ENCODE measurements at regions not wholly inside any gene's neighbourhood (a gene's known extent, or its start where the extent isn't known, plus 50 kb on each side); places are given as distances from the start of the nearest gene placed in this dataset.
"Not testable (repeated sequence)": the region's sequence is repeated elsewhere in the genome, so short reads cannot be mapped to it uniquely, and the experiment has no call there.

DNA sequence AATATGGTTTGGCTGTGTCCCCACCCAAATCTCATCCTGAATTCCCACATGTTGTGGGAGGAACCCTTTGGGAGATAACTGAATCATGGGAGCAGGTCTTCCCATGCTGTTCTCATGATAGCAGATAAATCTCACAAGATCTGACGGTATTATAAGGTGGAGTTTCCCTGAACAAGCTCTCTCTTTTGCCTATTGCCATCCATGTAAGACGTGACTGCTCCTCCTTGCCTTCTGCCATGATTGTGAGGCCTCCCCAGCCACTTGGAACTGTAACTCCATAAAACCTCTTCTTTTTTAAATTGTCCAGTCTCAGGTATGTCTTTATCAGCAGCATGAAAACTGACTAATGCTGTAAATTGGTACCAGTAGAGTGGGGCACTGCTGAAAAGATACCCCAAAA is 103.3 kb upstream of the LYPLAL1 start:
- not testable (repeated sequence) for H3K9me3 Mint-ChIP-seq; H3K4me3 Mint-ChIP-seq; H3K27ac Mint-ChIP-seq; H3K4me1 Mint-ChIP-seq (ENCODE audit: low read depth); DNase-seq; ATAC-seq (replicated peaks in 1 of 2); H3K27me3 Mint-ChIP-seq (ENCODE audit: low read depth); H3K36me3 Mint-ChIP-seq (ENCODE audit: insufficient read depth in 2 of 2)

DNA sequence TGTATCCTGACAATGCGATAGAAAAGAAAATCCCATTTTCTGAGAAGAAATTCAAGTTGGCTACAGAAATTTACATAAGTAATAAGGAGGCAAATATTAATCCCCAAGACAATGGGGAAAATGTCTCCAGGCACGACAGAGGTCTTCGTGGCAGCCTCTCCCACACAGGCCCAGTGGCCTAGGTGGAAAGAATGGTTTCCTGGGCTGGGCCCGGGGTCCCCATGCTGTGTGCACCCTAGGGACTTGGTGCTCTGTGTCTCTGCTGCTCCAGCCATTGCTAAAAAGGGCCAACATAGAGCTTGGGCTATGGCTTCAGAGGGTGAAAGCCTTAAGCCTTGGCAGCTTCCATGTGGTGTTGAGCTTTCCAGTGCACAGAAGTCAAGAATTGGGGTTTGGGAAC is 102.5 kb upstream of the LYPLAL1 start:
- no peak for ATAC-seq (replicated peaks in 1 of 2)
- no peak for DNase-seq
- no peaks in the 10 kb centered on the region for H3K27me3 Mint-ChIP-seq (ENCODE audit: low read depth)
- H3K36me3 Mint-ChIP-seq (ENCODE audit: insufficient read depth in 2 of 2), result no peaks in the 10 kb centered on the region
- H3K27ac Mint-ChIP-seq, result no peak overlapping the region
- H3K4me3 Mint-ChIP-seq, result no peak overlapping the region
- peaks cover 5% of the 10 kb centered on the region for H3K4me1 Mint-ChIP-seq (ENCODE audit: low read depth)
- peaks cover 3 to 5% of the 10 kb centered on the region in 2 donors for H3K9me3 Mint-ChIP-seq

DNA sequence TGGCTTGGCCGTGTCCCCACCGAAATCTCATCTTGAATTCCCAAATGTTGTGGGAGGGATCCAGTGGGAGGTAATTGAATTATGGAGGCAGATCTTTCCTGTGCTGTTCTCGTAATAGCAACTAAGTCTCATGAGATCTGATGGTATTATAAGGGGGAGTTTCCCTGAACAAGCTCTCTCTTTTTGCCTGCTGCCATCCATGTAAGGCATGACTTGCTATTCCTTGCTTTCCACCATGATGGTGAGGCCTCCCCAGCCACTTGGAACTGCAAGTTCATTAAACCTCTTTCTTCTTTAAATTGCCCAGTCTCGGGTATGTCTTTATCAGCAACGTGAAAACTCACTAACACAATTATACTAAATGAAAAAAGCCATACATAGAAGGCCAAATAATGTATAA is 101.3 kb upstream of the LYPLAL1 start:
- H3K36me3 Mint-ChIP-seq (ENCODE audit: insufficient read depth in 2 of 2), result no peaks in the 10 kb centered on the region
- peaks cover 3 to 5% of the 10 kb centered on the region in 2 donors for H3K9me3 Mint-ChIP-seq
- DNase-seq, result no peak
- no peak overlapping the region for H3K27ac Mint-ChIP-seq
- no peaks in the 10 kb centered on the region for H3K27me3 Mint-ChIP-seq (ENCODE audit: low read depth)
- no peaks in the 10 kb centered on the region for H3K4me1 Mint-ChIP-seq (ENCODE audit: low read depth)
- no peak overlapping the region for H3K4me3 Mint-ChIP-seq
- ATAC-seq (replicated peaks in 1 of 2), result no peak

DNA sequence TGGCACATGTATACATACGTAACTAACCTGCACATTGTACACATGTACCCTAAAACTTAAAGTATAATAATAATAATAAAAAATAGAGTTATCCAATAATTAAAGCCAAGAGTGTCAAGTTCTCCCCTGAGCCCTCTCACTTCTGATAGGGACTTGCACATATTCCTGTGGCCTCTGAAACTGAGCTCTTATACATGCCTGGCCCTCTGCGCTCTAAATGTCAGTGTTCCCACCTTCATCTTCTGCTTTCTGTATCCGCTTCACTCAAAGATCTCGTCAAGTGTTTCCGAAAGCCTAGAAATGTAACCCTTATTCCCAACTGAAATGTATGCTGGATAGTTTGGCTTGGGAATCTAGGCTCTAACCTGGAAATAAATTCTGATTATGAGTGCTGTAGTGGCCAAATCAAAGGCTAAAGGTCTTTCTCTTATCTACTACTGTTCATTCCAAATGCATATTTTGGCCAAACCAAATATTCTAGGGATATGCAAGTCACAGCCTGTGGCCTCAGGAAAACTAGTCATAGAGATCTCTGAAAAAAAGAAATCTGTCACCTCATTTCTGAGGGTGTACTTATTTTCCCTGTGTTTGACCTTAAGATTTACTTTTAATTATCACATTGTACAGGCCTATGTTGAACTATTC is 99.5 kb upstream of the LYPLAL1 start:
- H3K4me1 Mint-ChIP-seq (ENCODE audit: low read depth), result no peaks in the 10 kb centered on the region
- H3K27me3 Mint-ChIP-seq (ENCODE audit: low read depth), result no peaks in the 10 kb centered on the region
- no peak overlapping the region for H3K27ac Mint-ChIP-seq
- DNase-seq (no peak), ATAC-seq (replicated peaks in 1 of 2) (no peak)
- no peaks in the 10 kb centered on the region for H3K36me3 Mint-ChIP-seq (ENCODE audit: insufficient read depth in 2 of 2)
- no peak overlapping the region for H3K4me3 Mint-ChIP-seq
- peaks cover 5 to 11% of the 10 kb centered on the region in 2 donors for H3K9me3 Mint-ChIP-seq

DNA sequence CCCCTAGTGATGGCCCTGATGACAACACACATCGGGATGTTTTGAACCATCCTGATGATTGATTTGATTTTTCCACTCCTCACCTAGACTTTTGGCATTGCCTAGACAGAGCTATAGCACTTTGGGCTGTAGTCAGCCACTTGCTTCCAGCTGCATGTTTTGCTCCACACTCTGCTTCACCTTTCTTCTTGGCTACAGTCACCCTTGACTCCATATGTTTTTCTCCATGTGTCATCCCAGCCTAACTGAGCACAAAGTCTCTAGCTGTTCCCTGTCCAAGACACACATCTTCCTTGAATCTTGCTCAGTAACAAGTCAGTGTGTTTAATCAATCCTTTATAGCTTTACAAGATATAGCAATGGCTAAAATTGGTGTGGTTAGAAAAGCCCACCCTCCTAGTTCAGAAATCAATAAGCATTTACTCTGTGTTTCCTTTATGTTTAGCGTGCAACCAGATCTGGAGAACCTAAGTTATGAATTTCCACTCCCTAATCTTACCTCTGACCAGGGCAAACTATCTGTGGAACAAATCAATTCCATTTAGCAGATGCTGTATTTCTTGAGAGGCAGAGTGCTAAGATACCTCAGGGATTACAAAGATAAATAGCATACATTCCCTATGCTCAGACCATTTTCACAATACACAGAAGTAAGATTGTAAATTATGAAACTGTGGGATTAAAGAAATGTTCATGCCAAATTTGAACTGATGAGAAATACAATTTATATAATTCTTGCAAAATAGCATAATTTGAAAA is 98.4 kb upstream of the LYPLAL1 start:
- Mint-ChIP-seq H3K4me3 (no peak overlapping the region), H3K4me1 (ENCODE audit: low read depth) (no peaks in the 10 kb centered on the region), H3K27me3 (ENCODE audit: low read depth) (no peaks in the 10 kb centered on the region), H3K9me3 (peaks cover 5 to 11% of the 10 kb centered on the region in 2 donors), H3K36me3 (ENCODE audit: insufficient read depth in 2 of 2) (no peaks in the 10 kb centered on the region), H3K27ac (no peak overlapping the region)
- DNase-seq, result no peak
- ATAC-seq (replicated peaks in 1 of 2), result no peak

DNA sequence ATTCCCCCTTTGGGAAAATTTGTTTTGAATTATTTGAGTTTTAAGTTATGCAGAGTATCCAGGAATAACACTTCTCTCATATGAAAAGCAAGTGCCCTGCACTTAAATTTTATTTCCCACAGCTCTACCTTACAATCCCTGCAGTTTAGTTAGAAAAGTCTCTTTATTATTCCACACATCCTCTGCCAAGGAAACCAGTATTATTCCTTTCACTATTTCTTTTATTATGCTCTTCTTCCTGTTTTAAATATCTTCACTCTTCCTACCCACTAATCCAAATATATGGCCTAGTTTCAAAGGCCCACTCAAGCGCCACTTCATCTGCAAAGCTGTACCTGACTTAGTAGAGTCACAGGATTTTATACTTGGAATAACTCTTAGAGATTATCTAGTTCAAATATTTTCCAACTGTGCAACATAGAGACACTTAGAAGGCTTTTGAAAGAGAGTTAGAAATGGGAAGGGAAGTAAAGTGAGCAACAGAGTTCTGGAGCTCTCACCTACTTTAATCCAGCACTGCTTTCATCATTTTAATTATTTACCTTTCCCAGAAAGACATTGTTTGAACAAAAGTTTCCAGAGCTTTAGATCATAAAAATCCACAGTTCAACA is 97.2 kb upstream of the LYPLAL1 start:
- no peak overlapping the region for H3K4me3 Mint-ChIP-seq
- peaks cover 2 to 6% of the 10 kb centered on the region in 2 donors for H3K9me3 Mint-ChIP-seq

DNA sequence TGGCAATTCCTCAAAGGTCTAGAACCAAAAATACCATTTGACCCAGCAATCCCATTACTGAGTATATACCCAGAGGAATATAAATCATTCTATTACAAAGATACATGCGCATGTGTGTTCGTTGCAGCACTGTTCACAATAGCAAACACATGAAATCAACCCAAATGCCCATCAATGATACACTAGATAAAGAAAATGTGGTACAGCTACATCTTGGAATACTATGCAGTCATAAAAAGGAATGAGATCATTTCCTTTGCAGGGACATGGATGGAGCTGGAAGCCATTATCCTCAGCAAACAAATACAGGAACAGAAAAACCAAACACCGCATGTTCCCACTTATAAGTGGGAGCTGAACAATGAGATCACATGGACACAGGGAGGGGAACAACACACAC is 95.9 kb upstream of the LYPLAL1 start:
- H3K4me1 Mint-ChIP-seq (ENCODE audit: low read depth); H3K9me3 Mint-ChIP-seq; H3K27me3 Mint-ChIP-seq (ENCODE audit: low read depth); H3K27ac Mint-ChIP-seq; H3K36me3 Mint-ChIP-seq (ENCODE audit: insufficient read depth in 2 of 2); DNase-seq; H3K4me3 Mint-ChIP-seq; ATAC-seq (replicated peaks in 1 of 2): not testable (repeated sequence)

More for the DNA sequence above, 97.2 kb upstream of the LYPLAL1 start:
- H3K27me3 Mint-ChIP-seq (ENCODE audit: low read depth), result no peaks in the 10 kb centered on the region
- no peaks in the 10 kb centered on the region for H3K4me1 Mint-ChIP-seq (ENCODE audit: low read depth)
- no peak for ATAC-seq (replicated peaks in 1 of 2)
- no peak for DNase-seq
- no peaks in the 10 kb centered on the region for H3K36me3 Mint-ChIP-seq (ENCODE audit: insufficient read depth in 2 of 2)
- H3K27ac Mint-ChIP-seq, result no peak overlapping the region

DNA sequence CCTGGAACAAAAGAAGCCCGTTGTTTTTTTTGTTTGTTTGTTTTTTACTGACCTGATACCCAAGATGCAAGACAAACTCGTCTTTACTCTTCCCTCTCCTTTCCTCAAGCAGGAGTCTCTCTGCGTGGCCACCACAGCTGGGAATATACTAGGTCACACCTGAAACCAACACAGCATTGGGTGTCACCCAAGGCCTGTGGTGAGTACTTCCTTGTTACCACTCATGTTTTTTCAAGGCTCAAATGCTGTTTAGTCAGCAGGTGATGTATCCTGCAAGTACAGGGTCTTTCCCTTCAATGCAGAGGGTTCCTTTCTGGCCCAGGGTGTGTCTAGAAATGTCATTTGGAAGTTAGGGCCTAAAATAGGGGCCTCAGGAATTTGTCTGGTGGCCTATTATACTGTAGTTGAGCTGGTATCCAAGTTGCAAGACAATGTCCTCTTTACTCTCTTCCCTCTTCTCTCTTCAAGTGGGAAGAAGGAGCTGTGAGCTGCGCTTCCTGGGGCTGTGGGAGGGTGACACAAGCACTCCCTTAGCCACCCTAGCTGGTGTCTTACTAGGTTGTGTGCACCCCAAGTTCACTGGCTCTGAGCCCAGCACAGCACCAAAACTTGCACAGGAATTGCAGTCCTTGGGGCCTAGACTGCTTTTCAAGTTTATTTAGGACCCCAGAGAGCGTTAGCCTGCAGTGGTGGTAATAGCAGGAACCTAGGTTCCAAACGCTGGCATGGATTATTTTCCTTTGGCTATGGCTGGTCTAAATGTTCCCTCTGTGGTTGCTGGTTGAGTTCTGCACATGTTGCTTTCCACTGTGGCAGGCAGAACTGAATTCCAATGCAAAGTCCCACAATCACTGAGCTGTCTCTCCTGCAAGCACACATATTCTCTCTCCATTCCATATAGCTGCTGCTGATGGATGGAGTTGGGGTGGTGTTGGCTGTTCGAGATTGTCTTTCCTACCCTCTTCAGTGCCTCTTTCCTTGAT is 91.4 kb upstream of the LYPLAL1 start:
- Mint-ChIP-seq H3K36me3 (ENCODE audit: insufficient read depth in 2 of 2) (no peaks in the 10 kb centered on the region), H3K4me1 (ENCODE audit: low read depth) (no peaks in the 10 kb centered on the region), H3K9me3 (peaks cover 2 to 6% of the 10 kb centered on the region in 2 donors), H3K27me3 (ENCODE audit: low read depth) (no peaks in the 10 kb centered on the region), H3K4me3 (no peak overlapping the region), H3K27ac (no peak overlapping the region)
- DNase-seq (no peak), ATAC-seq (replicated peaks in 1 of 2) (no peak)

DNA sequence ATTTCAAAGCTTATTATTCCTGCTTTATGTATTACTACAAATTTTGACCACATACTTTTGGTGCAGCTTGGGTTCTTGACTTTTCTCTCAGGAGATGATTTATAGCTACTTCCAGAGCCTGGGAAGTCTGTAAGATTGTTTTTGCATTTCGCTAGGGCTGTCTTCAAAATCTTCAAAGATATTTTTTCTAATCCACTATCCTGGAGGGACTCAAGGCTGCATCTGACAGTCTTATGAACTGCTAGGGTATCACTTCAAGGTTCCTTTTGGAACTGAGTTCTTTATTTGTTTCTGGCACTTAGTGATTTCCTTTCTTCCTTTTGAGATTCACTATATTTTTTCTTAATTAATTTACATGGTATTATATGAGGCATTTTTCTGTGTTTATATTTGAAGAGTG is 90.0 kb upstream of the LYPLAL1 start:
- H3K36me3 Mint-ChIP-seq (ENCODE audit: insufficient read depth in 2 of 2), result no peaks in the 10 kb centered on the region
- ATAC-seq (replicated peaks in 1 of 2) (no peak), DNase-seq (no peak)
- H3K4me1 Mint-ChIP-seq (ENCODE audit: low read depth), result no peaks in the 10 kb centered on the region
- no peaks in the 10 kb centered on the region for H3K27me3 Mint-ChIP-seq (ENCODE audit: low read depth)
- no peak overlapping the region for H3K4me3 Mint-ChIP-seq
- no peak overlapping the region for H3K27ac Mint-ChIP-seq
- H3K9me3 Mint-ChIP-seq, result no peaks in the 10 kb centered on the region

DNA sequence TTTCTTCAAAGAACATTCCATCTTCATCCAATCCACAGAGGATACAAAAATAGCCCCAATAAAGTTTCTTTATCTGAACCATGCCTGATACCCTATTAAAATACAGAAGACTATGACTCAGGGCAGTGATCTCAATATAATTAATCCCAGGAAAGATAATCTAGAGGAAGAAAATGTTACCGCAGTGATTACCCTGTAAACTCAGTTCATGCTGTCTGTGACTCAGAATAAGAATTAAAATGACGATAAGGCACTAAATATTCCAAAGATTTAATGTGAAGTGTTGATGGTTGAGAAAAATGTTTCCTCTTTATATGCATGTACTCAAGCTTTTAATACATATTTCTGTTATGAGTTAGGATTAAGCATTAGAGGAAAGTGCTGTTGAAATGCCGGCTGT is 88.6 kb upstream of the LYPLAL1 start:
- Mint-ChIP-seq H3K27me3 (ENCODE audit: low read depth) (no peaks in the 10 kb centered on the region), H3K4me1 (ENCODE audit: low read depth) (no peaks in the 10 kb centered on the region), H3K4me3 (no peak overlapping the region), H3K9me3 (no peaks in the 10 kb centered on the region), H3K36me3 (ENCODE audit: insufficient read depth in 2 of 2) (no peaks in the 10 kb centered on the region), H3K27ac (no peak overlapping the region)
- no peak for DNase-seq
- ATAC-seq (replicated peaks in 1 of 2), result no peak

DNA sequence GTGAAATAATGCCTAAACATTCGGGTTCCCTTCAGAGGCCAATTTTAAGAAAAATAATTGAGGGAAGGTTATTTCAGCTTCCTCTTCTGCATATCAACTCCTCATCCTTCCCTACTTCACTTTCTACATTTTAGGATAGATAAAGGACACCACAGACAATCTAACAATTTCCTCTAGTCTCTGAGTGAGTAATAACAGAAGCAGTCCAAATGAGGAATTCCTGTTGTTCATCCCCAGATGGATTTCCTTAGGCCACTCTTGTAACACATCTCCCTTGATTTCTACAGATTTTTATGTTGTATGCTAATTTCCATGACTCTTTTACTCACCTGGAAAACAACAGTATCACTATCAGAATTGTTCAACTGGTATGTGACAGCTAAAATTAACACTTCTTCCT is 87.7 kb upstream of the LYPLAL1 start:
- Mint-ChIP-seq H3K4me3 (no peak overlapping the region), H3K27me3 (ENCODE audit: low read depth) (no peaks in the 10 kb centered on the region), H3K27ac (no peak overlapping the region), H3K9me3 (no peaks in the 10 kb centered on the region), H3K4me1 (ENCODE audit: low read depth) (no peaks in the 10 kb centered on the region), H3K36me3 (ENCODE audit: insufficient read depth in 2 of 2) (no peaks in the 10 kb centered on the region)
- ATAC-seq (replicated peaks in 1 of 2), result no peak
- no peak for DNase-seq

DNA sequence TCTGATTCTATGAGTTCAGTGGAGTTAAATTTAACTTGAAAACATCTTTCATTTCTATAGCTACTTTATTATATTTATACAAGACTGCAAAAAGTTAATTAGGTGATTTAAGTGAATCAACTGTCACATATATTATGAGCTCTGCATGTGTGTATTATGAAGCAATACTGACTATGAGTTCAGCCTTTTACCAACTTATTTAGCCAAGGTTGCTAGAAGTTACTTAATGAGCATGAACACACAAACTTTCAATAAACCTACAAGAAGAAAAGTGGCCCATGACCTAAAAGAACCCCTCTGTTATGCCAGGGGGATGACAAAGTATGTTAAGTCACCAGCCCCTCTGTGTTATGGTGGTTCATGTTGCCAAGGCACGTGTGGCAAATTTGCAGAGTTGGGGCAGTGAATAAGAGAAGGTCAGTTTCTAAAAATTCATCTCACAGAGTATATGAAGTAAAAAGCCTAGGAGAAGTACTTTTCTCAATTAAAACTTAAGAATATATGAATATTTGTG is 86.7 kb upstream of the LYPLAL1 start:
- Mint-ChIP-seq H3K36me3 (ENCODE audit: insufficient read depth in 2 of 2) (no peaks in the 10 kb centered on the region), H3K9me3 (peaks cover 0 to 2% of the 10 kb centered on the region in 2 donors), H3K27me3 (ENCODE audit: low read depth) (no peaks in the 10 kb centered on the region), H3K27ac (no peak overlapping the region), H3K4me1 (ENCODE audit: low read depth) (no peaks in the 10 kb centered on the region), H3K4me3 (no peak overlapping the region)
- no peak for ATAC-seq (replicated peaks in 1 of 2)
- DNase-seq, result no peak

All from activated T-cell treated with anti-CD3 and anti-CD28 coated beads, Interleukin-2, amount 50 U/mL, for 72 hours (primary cell).